OCI-LY3 (cell line): ENCODE measurements at regions not wholly inside any gene's neighbourhood (a gene's known extent, or its start where the extent isn't known, plus 50 kb on each side); places are given as distances from the start of the nearest gene placed in this dataset.

Experiments
- H2AFZ ChIP-seq: fragments of 200-600, 300-600 bp; shearing (Covaris generic); 2 replicates; pipeline ENCODE4 v1.6.0; 2014; ENCODE audit warnings: antibody characterized with exemption, low read depth, low read length
- H3K27ac ChIP-seq: fragments of 200-600, 300-600 bp; sonication (generic); 2 replicates; pipeline ENCODE4 v1.5.1; 2014; ENCODE audit warnings: mild to moderate bottlenecking, low read length, moderate library complexity, mixed read lengths
- H3K27me3 ChIP-seq: fragments of 200-600, 300-600 bp; sonication (generic); 2 replicates; pipeline ENCODE4 v1.6.1; 2014; ENCODE audit warnings: low read depth, low read length, mixed read lengths
- H3K36me3 ChIP-seq: fragments of 200-600, 300-600 bp; sonication (generic); replicated peaks from 2 replicates; pipeline ENCODE3; 2014; ENCODE audit warnings: low read depth, low read length, mixed read lengths
- H3K4me1 ChIP-seq: fragments of 300-600, 200-600 bp; sonication (generic); 2 replicates; pipeline ENCODE4 v1.6.1; 2014; ENCODE audit warnings: low read length, mixed read lengths
- H3K4me2 ChIP-seq: fragments of 200-600, 300-600 bp; sonication (generic); 2 replicates; pipeline ENCODE4 v1.6.1; 2014; ENCODE audit warnings: low read length, mixed read lengths
- H3K4me3 ChIP-seq: fragments of 300-600, 200-600 bp; sonication (generic); 2 replicates; pipeline ENCODE4 v1.5.1; 2014; ENCODE audit warnings: antibody characterized with exemption, mild to moderate bottlenecking, low read length, moderate library complexity
- H3K79me2 ChIP-seq: fragments of 300-600, 200-600 bp; shearing (Covaris generic); 2 replicates; pipeline ENCODE4 v1.6.1; 2014; ENCODE audit warnings: mild to moderate bottlenecking, low read length, mixed read lengths
- H3K9ac ChIP-seq: fragments of 300-600, 200-600 bp; shearing (Covaris generic); 2 replicates; pipeline ENCODE4 v1.6.0; 2014; ENCODE audit warnings: mild to moderate bottlenecking, low read length, moderate library complexity
- H3K9me3 ChIP-seq: fragments of 200-600, 300-600 bp; shearing (Covaris generic); 2 replicates; pipeline ENCODE4 v1.6.1; 2014; ENCODE audit warnings: low read length, mixed read lengths; ENCODE audit not compliant: insufficient read depth
- H4K20me1 ChIP-seq: fragments of 200-600, 300-600 bp; sonication (generic); 2 replicates; pipeline ENCODE4 v1.6.1; 2016; ENCODE audit warnings: low read length, mixed read lengths; ENCODE audit not compliant: insufficient read depth
- EZH2phosphoT487 ChIP-seq: fragments of 200-600 bp; shearing (Covaris generic); IDR thresholded peaks from 2 replicates; pipeline ENCODE4 v1.6.1; 2018; ENCODE audit warnings: antibody characterized with exemption, mixed run types, low read depth
- TF ChIP-seq, protein P1 (sequence below): fragments of 200-600, 300-600 bp; sonication (generic); IDR thresholded peaks from 2 replicates; pipeline ENCODE4 v1.5.1; 2014; ENCODE audit warnings: antibody characterized with exemption, low read length, low read depth

DNA sequence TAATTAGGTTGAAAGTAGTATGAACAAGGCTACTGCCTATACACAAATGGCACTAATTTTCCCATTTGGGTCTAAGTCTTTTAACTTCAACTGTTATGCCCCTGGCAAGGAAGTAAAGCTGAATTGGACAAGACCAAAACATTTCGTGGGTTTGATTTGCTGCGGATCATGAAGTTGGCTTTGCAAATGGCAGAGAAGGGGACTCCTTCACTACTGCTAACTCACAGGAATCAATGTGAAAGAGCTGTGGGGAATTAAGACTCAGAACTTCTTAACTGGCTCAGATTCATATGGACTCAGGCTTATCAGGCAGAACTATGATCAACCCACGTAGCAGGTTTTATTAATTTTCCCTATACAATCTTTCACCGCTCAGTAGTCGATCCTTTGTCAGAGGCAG lies 73.8 kb upstream of the IFNE start:
- H3K9me3 ChIP-seq, result no peaks in the 10 kb centered on the region
- no peak overlapping the region for H3K27ac ChIP-seq
- no peak overlapping the region for H3K4me2 ChIP-seq
- H3K36me3 ChIP-seq, result no peaks in the 10 kb centered on the region
- H3K79me2 ChIP-seq, result no peaks in the 10 kb centered on the region
- no peaks in the 10 kb centered on the region for H4K20me1 ChIP-seq
- no peak for TF ChIP-seq EZH2phosphoT487
- TF ChIP-seq, protein P1, sequence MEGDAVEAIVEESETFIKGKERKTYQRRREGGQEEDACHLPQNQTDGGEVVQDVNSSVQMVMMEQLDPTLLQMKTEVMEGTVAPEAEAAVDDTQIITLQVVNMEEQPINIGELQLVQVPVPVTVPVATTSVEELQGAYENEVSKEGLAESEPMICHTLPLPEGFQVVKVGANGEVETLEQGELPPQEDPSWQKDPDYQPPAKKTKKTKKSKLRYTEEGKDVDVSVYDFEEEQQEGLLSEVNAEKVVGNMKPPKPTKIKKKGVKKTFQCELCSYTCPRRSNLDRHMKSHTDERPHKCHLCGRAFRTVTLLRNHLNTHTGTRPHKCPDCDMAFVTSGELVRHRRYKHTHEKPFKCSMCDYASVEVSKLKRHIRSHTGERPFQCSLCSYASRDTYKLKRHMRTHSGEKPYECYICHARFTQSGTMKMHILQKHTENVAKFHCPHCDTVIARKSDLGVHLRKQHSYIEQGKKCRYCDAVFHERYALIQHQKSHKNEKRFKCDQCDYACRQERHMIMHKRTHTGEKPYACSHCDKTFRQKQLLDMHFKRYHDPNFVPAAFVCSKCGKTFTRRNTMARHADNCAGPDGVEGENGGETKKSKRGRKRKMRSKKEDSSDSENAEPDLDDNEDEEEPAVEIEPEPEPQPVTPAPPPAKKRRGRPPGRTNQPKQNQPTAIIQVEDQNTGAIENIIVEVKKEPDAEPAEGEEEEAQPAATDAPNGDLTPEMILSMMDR, result no peak
- no peak overlapping the region for H2AFZ ChIP-seq
- no peaks in the 10 kb centered on the region; the same call in 1 of the 2 replicates for H3K27me3 ChIP-seq
- no peak overlapping the region for H3K4me3 ChIP-seq
- H3K9ac ChIP-seq, result no peak overlapping the region
- H3K4me1 ChIP-seq, result no peaks in the 10 kb centered on the region

DNA sequence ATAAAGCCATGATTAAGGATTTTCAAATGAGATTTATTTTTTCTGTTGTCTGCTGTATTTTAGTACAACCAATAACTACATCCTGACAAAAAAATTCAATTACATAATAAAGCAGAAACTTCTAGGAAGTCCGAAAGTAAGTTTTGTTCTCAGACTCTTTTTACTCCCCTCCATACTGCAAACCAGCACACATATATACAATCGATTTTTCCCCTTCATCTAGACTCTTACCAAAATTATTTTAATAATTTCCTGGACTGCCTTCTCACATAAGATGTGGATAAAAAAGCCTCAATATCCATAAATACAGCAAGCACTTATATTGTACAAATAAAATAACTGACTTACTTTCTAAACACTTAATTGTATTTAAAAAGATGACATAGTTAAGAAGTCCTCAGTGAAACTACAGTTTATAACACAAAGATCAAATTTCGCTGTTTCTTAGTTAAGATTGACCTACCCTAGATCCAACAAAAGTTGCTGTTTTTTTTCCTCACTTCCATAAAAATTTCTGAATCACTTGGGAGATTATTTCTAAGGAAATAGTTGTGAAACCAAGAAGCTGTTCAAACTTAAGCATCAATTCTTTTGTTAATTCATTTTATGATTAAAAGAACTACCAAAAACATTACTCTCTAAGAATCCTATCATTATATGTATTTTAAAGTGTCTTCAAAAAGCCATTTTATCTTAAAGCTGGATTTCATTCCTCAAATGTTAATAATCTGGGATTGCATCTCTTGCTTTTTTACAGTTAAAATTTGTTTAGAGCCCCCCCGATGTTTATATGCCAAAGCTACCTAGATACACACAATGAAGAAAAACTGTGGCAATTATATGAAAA lies 74.7 kb upstream of the IFNE start:
- H3K27me3 ChIP-seq, result no peaks in the 10 kb centered on the region; the same call in 1 of the 2 replicates
- H2AFZ ChIP-seq, result no peak overlapping the region
- H4K20me1 ChIP-seq, result no peaks in the 10 kb centered on the region
- H3K4me1 ChIP-seq, result no peaks in the 10 kb centered on the region
- H3K4me2 ChIP-seq, result no peak overlapping the region
- no peak overlapping the region for H3K9ac ChIP-seq
- TF ChIP-seq, protein P1, result no peak
- TF ChIP-seq EZH2phosphoT487, result no peak
- H3K36me3 ChIP-seq, result no peaks in the 10 kb centered on the region
- H3K79me2 ChIP-seq, result no peaks in the 10 kb centered on the region
- no peak overlapping the region for H3K27ac ChIP-seq
- no peaks in the 10 kb centered on the region for H3K9me3 ChIP-seq
- H3K4me3 ChIP-seq, result no peak overlapping the region

- Histone ChIP-seq H3K4me2 (no peak overlapping the region), H4K20me1 (no peaks in the 10 kb centered on the region), H2AFZ (no peak overlapping the region), H3K36me3 (no peaks in the 10 kb centered on the region), H3K27ac (no peak overlapping the region), H3K27me3 (no peaks in the 10 kb centered on the region; the same call in 1 of the 2 replicates), H3K4me1 (no peaks in the 10 kb centered on the region), H3K79me2 (no peaks in the 10 kb centered on the region), H3K4me3 (no peak overlapping the region), H3K9ac (no peak overlapping the region), H3K9me3 (no peaks in the 10 kb centered on the region)
- TF ChIP-seq EZH2phosphoT487, result no peak
- TF ChIP-seq, protein P1, result no peak
Measured at GRCh38 chr9:21557428-21557768, 75.3 kb upstream of the IFNE start.

- no peak overlapping the region for H3K4me3 ChIP-seq
- no peak overlapping the region for H3K27ac ChIP-seq
- no peaks in the 10 kb centered on the region for H4K20me1 ChIP-seq
- no peaks in the 10 kb centered on the region for H3K79me2 ChIP-seq
- no peak overlapping the region for H3K9ac ChIP-seq
- H3K4me2 ChIP-seq, result no peak overlapping the region
- no peak overlapping the region for H2AFZ ChIP-seq
- H3K36me3 ChIP-seq, result no peaks in the 10 kb centered on the region
- H3K9me3 ChIP-seq, result no peaks in the 10 kb centered on the region
- no peaks in the 10 kb centered on the region for H3K4me1 ChIP-seq
- no peak for TF ChIP-seq EZH2phosphoT487
- TF ChIP-seq, protein P1, result no peak
- H3K27me3 ChIP-seq, result no peaks in the 10 kb centered on the region; the same call in 1 of the 2 replicates
Measured at GRCh38 chr9:21558079-21558478, 76.0 kb upstream of the IFNE start.
